ENCODE measurements at regions not wholly inside any gene's neighbourhood (a gene's known extent, or its start where the extent isn't known, plus 50 kb on each side); places are given as distances from the start of the nearest gene placed in this dataset.

- no peak for DNase-seq
- intact Hi-C loops (cut with DNase I), result no loop called here
- Histone ChIP-seq H3K4me1 (replicated peaks in 1 of 2) (no peaks in the 10 kb centered on the region), H3K4me3 (no peak overlapping the region), H3K9me3 (replicated peaks in 1 of 3) (no peaks in the 10 kb centered on the region), H3K36me3 (replicated peaks in 1 of 2) (no peaks in the 10 kb centered on the region), H3K27ac (no peak overlapping the region), H3K27me3 (no peaks in the 10 kb centered on the region)
- TF ChIP-seq POLR2A (IDR thresholded peaks at IDR 0.05), result no peak
- no peak for TF ChIP-seq CTCF (IDR thresholded peaks at IDR 0.05)
Observed at GRCh38 chr3:78221796-78222195, 1181.9 kb downstream of the ROBO2 start.

GRCh38 chr3:78235841-78236240 is 1195.9 kb downstream of the ROBO2 start:
- Histone ChIP-seq H3K27ac (no peak overlapping the region), H3K36me3 (replicated peaks in 1 of 2) (no peaks in the 10 kb centered on the region), H3K27me3 (no peaks in the 10 kb centered on the region), H3K4me1 (replicated peaks in 1 of 2) (no peaks in the 10 kb centered on the region), H3K4me3 (no peak overlapping the region), H3K9me3 (replicated peaks in 1 of 3) (no peaks in the 10 kb centered on the region)
- DNase-seq, result no peak
- TF ChIP-seq CTCF (IDR thresholded peaks at IDR 0.05) (no peak), POLR2A (IDR thresholded peaks at IDR 0.05) (no peak)
- intact Hi-C loops (cut with DNase I), result no loop called here

- Histone ChIP-seq H3K27me3 (no peaks in the 10 kb centered on the region), H3K4me3 (no peak overlapping the region), H3K9me3 (replicated peaks in 1 of 3) (no peaks in the 10 kb centered on the region), H3K4me1 (replicated peaks in 1 of 2) (no peaks in the 10 kb centered on the region), H3K27ac (no peak overlapping the region), H3K36me3 (replicated peaks in 1 of 2) (no peaks in the 10 kb centered on the region)
- TF ChIP-seq POLR2A (IDR thresholded peaks at IDR 0.05) (no peak), CTCF (IDR thresholded peaks at IDR 0.05) (no peak)
- 57 to 68% (median 67%) methylated on average over 5 of the region's 5 CpGs for WGBS, 4 donors
- DNase-seq, result no peak
- intact Hi-C loops (cut with DNase I), result no loop called here
Observed at GRCh38 chr3:78238811-78239210, 1198.9 kb downstream of the ROBO2 start.

GRCh38 chr3:78242724-78243123 is 1202.8 kb downstream of the ROBO2 start:
- Histone ChIP-seq H3K27me3 (no peaks in the 10 kb centered on the region), H3K36me3 (replicated peaks in 1 of 2) (no peaks in the 10 kb centered on the region), H3K9me3 (replicated peaks in 1 of 3) (no peaks in the 10 kb centered on the region), H3K4me1 (replicated peaks in 1 of 2) (no peaks in the 10 kb centered on the region), H3K4me3 (no peak overlapping the region), H3K27ac (no peak overlapping the region)
- intact Hi-C loops (cut with DNase I), result no loop called here
- DNase-seq, result no peak
- no peak for TF ChIP-seq CTCF (IDR thresholded peaks at IDR 0.05)
- no peak for TF ChIP-seq POLR2A (IDR thresholded peaks at IDR 0.05)
- 65 to 84% (median 77%) methylated on average over 3 of the region's 3 CpGs for WGBS, 4 donors

Measured in adrenal gland (tissue), 9 donors.